HCT116 (cell line): ENCODE measurements at regions not wholly inside any gene's neighbourhood (a gene's known extent, or its start where the extent isn't known, plus 50 kb on each side); places are given as distances from the start of the nearest gene placed in this dataset.

ENCODE experiments used
- ATAC-seq: fragments of 200-7000 bp; cut with Tn5 transposase; 2 replicates; pipeline ENCODE4 v1.9.1; 2020; ENCODE audit warnings: mild to moderate bottlenecking, moderate library complexity
- BruUV-seq: library from RNA; stranded (reverse); fragments of 400-500 nt; replicated peaks from 2 replicates; lab custom pipeline; 2021; lab: Mats Ljungman, UMichigan
- CTCF ChIA-PET: fragments of 300-600 bp; sonication (Branson Sonifier 250); formaldehyde crosslinking; loops from one replicate; lab custom pipeline; 2021; ENCODE audit warnings: antibody characterized with exemption; lab: Charles Lee
- POLR2A ChIA-PET: fragments of 300-600, 350-600 bp; sonication (Branson Sonifier 250); formaldehyde crosslinking; loops from one replicate; lab custom pipeline; 2021; ENCODE audit warnings: antibody characterized with exemption; lab: Charles Lee
- RAD21 ChIA-PET, 2 experiments: fragments of 300-600 bp; sonication (Branson Sonifier 250); formaldehyde crosslinking; loops; one replicate each; lab custom pipeline; 2023; ENCODE audit warnings: low total read pairs in 2 of 2; ENCODE audit not compliant: uncharacterized antibody in 2 of 2, unreplicated experiment in 2 of 2, low non-redundant PET in 1 of 2; lab: Charles Lee
- DNase-seq: peaks from one replicate; pipeline ENCODE4 v3.0.0-alpha.2; 2010; ENCODE audit warnings: low read depth, low spot score
- H2AFZ ChIP-seq: fragments of 200-600 bp; shearing (Covaris generic), sonication (generic); 2 replicates; pipeline ENCODE4 v1.6.1; 2017; ENCODE audit warnings: low read depth, mixed run types, mixed read lengths, antibody characterized with exemption, low read length; ENCODE audit not compliant: poor library complexity, severe bottlenecking
- H3K27ac ChIP-seq: 2 replicates; pipeline ENCODE4 v1.5.1; 2012; ENCODE audit warnings: low read depth, low read length
- H3K27me3 ChIP-seq: fragments of 200-600 bp; sonication (generic); 2 replicates; pipeline ENCODE4 v1.6.1; 2016; ENCODE audit warnings: mixed run types, low read length, mixed read lengths; ENCODE audit not compliant: insufficient read depth
- H3K36me3 ChIP-seq, 2 experiments: fragments of 200-500 bp in 1 of 2; fragments of 200-600 bp in 1 of 2; sonication (Bioruptor generic) in 1 of 2; sonication (generic) in 1 of 2; 2 replicates each; pipeline versions ENCODE4 v1.5.1 to v1.6.1; 2014 to 2016; ENCODE audit warnings: low read length in 2 of 2, inconsistent platforms in 1 of 2, mixed read lengths in 1 of 2, mixed run types in 1 of 2; ENCODE audit not compliant: insufficient read depth in 2 of 2, control insufficient read depth in 1 of 2
- H3K4me1 ChIP-seq, 2 experiments: fragments of 200-600 bp in 1 of 2; sonication (generic) in 1 of 2; 2 replicates each; pipeline versions ENCODE4 v1.5.1 to v1.6.1; 2012 to 2017; ENCODE audit warnings: low read length in 2 of 2, inconsistent platforms in 1 of 2, mild to moderate bottlenecking in 1 of 2, mixed read lengths in 1 of 2, mixed run types in 1 of 2, moderate library complexity in 1 of 2; ENCODE audit not compliant: insufficient read depth in 2 of 2, control insufficient read depth in 1 of 2
- H3K4me2 ChIP-seq: fragments of 200-600 bp; sonication (generic); 2 replicates; pipeline ENCODE4 v1.6.1; 2017; ENCODE audit warnings: mixed run types, low read length, mixed read lengths
- H3K4me3 ChIP-seq, 2 experiments: fragments of 200-600 bp in 1 of 2; sonication (generic) in 1 of 2; replicated peaks in 1 of 2; 2 replicates each; pipeline ENCODE4 v1.5.1; 2011 to 2016; ENCODE audit warnings: low read length in 2 of 2, control low read depth in 1 of 2, low read depth in 1 of 2, mild to moderate bottlenecking in 1 of 2, mixed read lengths in 1 of 2, mixed run types in 1 of 2
- H3K79me2 ChIP-seq: fragments of 200-600 bp; sonication (generic); 2 replicates; pipeline ENCODE4 v1.6.1; 2017; ENCODE audit warnings: mild to moderate bottlenecking, mixed run types, low read length, moderate library complexity, mixed read lengths; ENCODE audit not compliant: insufficient read depth
- H3K9ac ChIP-seq: fragments of 200-600 bp; sonication (generic); 2 replicates; pipeline ENCODE4 v1.6.1; 2016; ENCODE audit warnings: low read length, mixed read lengths
- H3K9me2 ChIP-seq: fragments of 200-600 bp; sonication (generic), shearing (Covaris generic); 2 replicates; pipeline ENCODE4 v1.6.1; 2017; ENCODE audit warnings: mixed run types, mild to moderate bottlenecking, moderate library complexity; ENCODE audit not compliant: insufficient read depth
- H3K9me3 ChIP-seq, 2 experiments: fragments of 200-500 bp in 1 of 2; fragments of 200-600 bp in 1 of 2; sonication (Bioruptor generic) in 1 of 2; sonication (generic) in 1 of 2; 2 replicates each; pipeline ENCODE4 v1.6.1; 2014 to 2017; ENCODE audit warnings: low read length in 2 of 2, mixed read lengths in 2 of 2, inconsistent platforms in 1 of 2, low read depth in 1 of 2, mild to moderate bottlenecking in 1 of 2, mixed run types in 1 of 2, moderate library complexity in 1 of 2; ENCODE audit not compliant: control insufficient read depth in 1 of 2, insufficient read depth in 1 of 2
- H4K20me1 ChIP-seq: fragments of 200-600 bp; sonication (generic), shearing (Covaris generic); 2 replicates; pipeline ENCODE4 v1.6.1; 2017; ENCODE audit warnings: mixed run types, mild to moderate bottlenecking, moderate library complexity; ENCODE audit not compliant: insufficient read depth
- EZH2 ChIP-seq: fragments of 200-600 bp; sonication (generic); IDR thresholded peaks from 2 replicates; pipeline ENCODE4 v1.6.1; 2017; ENCODE audit warnings: antibody characterized with exemption, mixed run types
- EZH2phosphoT487 ChIP-seq: fragments of 200-600 bp; IDR thresholded peaks from 2 replicates; pipeline ENCODE4 v1.6.1; 2018; ENCODE audit warnings: antibody characterized with exemption, borderline replicate concordance
- POLR2A ChIP-seq: IDR thresholded peaks from 2 replicates; pipeline ENCODE4 v1.7.0; 2011; ENCODE audit warnings: borderline replicate concordance; ENCODE audit not compliant: insufficient read depth, insufficient read length; ENCODE audit errors: extremely low read depth
- POLR2AphosphoS5 ChIP-seq: IDR thresholded peaks from 2 replicates; pipeline ENCODE4 v1.6.1; 2011; ENCODE audit warnings: mild to moderate bottlenecking, low read depth, low read length, moderate library complexity
- SRF ChIP-seq: IDR thresholded peaks from 2 replicates; pipeline ENCODE4 v1.6.1; 2012; ENCODE audit warnings: low read depth
- TCF7L2 ChIP-seq: IDR thresholded peaks from 2 replicates; pipeline ENCODE4 v1.7.0; 2011; ENCODE audit warnings: borderline replicate concordance, inconsistent platforms; ENCODE audit not compliant: insufficient read depth, insufficient read length; ENCODE audit errors: extremely low read depth
- YY1 ChIP-seq: IDR thresholded peaks from 2 replicates; pipeline ENCODE4 v1.6.1; 2011; ENCODE audit warnings: low read length, low read depth, moderate library complexity, mild to moderate bottlenecking; ENCODE audit not compliant: insufficient replicate concordance; ENCODE audit errors: extremely low read depth
- ZFX ChIP-seq: fragments of 450-650 bp; IDR thresholded peaks from 2 replicates; pipeline ENCODE4 v1.6.1; 2017
- intact Hi-C: fragments of 100-400 bp; cut with micrococcal nuclease; formaldehyde crosslinking; loops from 2 replicates; pipeline ENCODE4 v1.10.0; 2022
- TF ChIP-seq, protein P1 (sequence below): IDR thresholded peaks from 2 replicates; pipeline ENCODE4 v1.6.1; 2012; ENCODE audit warnings: low read depth
- TF ChIP-seq, protein P2 (sequence below): IDR thresholded peaks from 2 replicates; pipeline ENCODE4 v1.6.1; 2012
- TF ChIP-seq, protein P3 (sequence below): IDR thresholded peaks from 2 replicates; pipeline ENCODE4 v1.6.1; 2011; ENCODE audit warnings: mild to moderate bottlenecking, low read length, moderate library complexity; ENCODE audit not compliant: insufficient replicate concordance; ENCODE audit errors: extremely low read depth

- TF ChIP-seq, protein P1, sequence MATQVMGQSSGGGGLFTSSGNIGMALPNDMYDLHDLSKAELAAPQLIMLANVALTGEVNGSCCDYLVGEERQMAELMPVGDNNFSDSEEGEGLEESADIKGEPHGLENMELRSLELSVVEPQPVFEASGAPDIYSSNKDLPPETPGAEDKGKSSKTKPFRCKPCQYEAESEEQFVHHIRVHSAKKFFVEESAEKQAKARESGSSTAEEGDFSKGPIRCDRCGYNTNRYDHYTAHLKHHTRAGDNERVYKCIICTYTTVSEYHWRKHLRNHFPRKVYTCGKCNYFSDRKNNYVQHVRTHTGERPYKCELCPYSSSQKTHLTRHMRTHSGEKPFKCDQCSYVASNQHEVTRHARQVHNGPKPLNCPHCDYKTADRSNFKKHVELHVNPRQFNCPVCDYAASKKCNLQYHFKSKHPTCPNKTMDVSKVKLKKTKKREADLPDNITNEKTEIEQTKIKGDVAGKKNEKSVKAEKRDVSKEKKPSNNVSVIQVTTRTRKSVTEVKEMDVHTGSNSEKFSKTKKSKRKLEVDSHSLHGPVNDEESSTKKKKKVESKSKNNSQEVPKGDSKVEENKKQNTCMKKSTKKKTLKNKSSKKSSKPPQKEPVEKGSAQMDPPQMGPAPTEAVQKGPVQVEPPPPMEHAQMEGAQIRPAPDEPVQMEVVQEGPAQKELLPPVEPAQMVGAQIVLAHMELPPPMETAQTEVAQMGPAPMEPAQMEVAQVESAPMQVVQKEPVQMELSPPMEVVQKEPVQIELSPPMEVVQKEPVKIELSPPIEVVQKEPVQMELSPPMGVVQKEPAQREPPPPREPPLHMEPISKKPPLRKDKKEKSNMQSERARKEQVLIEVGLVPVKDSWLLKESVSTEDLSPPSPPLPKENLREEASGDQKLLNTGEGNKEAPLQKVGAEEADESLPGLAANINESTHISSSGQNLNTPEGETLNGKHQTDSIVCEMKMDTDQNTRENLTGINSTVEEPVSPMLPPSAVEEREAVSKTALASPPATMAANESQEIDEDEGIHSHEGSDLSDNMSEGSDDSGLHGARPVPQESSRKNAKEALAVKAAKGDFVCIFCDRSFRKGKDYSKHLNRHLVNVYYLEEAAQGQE: no peak
- no peak for TF ChIP-seq POLR2A
- no peak for TF ChIP-seq EZH2phosphoT487
- no peak for TF ChIP-seq ZFX
Observed at GRCh38 chr6:117142142-117142541, 123.2 kb upstream of the VGLL2 start (continued).

DNA sequence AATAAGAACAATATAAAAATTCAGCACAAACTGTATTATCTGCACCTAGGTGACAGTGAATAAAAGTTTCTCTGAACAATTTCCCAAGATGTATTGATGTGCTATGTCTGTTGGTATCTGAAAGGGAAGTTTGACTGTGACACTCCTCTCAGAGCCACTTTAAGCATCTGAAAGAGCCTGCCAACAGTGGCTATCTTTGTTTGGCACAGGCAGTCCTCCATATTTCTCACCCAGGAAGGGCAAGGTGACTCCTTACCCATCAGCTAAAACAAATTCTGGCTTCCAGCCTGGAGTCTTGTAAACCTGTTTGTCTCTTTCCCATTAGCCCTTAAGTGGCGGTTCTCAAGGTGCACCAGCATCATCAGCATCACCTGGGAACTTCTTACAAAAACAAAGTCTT is 122.4 kb upstream of the VGLL2 start:
- Histone ChIP-seq H3K9ac (no peak overlapping the region), H3K4me2 (no peak overlapping the region), H3K27me3 (no peaks in the 10 kb centered on the region), H3K36me3 (no peaks in the 10 kb centered on the region), H2AFZ (no peak overlapping the region), H3K9me2 (no peaks in the 10 kb centered on the region), H3K27ac (no peak overlapping the region), H3K4me1 (no peaks in the 10 kb centered on the region), H4K20me1 (no peaks in the 10 kb centered on the region), H3K79me2 (no peaks in the 10 kb centered on the region), H3K4me3 (no peak overlapping the region), H3K9me3 (no peaks in the 10 kb centered on the region)
- no peak for ATAC-seq
- BruUV-seq: no TSS peak
- TF ChIP-seq EZH2: no peak
- no peak for DNase-seq
- RAD21 ChIA-PET: no interaction called here
- intact Hi-C loops: no loop called here
- POLR2A ChIA-PET: no interaction called here
- CTCF ChIA-PET: no interaction called here

- ChIA-PET POLR2A (no interaction called here), RAD21 (no interaction called here), CTCF (no interaction called here)
- H3K4me1 ChIP-seq: no peaks in the 10 kb centered on the region
- no peaks in the 10 kb centered on the region for H3K36me3 ChIP-seq
- H3K9ac ChIP-seq: no peak overlapping the region
- no peak for ATAC-seq
- H3K9me3 ChIP-seq: no peaks in the 10 kb centered on the region
- DNase-seq: no peak
- H3K4me3 ChIP-seq: no peak overlapping the region
- intact Hi-C loops: no loop called here
- H3K9me2 ChIP-seq: no peaks in the 10 kb centered on the region
- H4K20me1 ChIP-seq: no peaks in the 10 kb centered on the region
- H3K27ac ChIP-seq: no peak overlapping the region
- BruUV-seq: no TSS peak
- H3K27me3 ChIP-seq: no peaks in the 10 kb centered on the region
- no peak overlapping the region for H2AFZ ChIP-seq
- no peak overlapping the region for H3K4me2 ChIP-seq
- no peaks in the 10 kb centered on the region for H3K79me2 ChIP-seq
- TF ChIP-seq POLR2A (no peak), POLR2AphosphoS5 (no peak), TCF7L2 (no peak), EZH2phosphoT487 (no peak), EZH2 (no peak), YY1 (no peak), SRF (no peak)
- TF ChIP-seq, protein P2, sequence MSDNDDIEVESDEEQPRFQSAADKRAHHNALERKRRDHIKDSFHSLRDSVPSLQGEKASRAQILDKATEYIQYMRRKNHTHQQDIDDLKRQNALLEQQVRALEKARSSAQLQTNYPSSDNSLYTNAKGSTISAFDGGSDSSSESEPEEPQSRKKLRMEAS: no peak
- TF ChIP-seq, protein P3, sequence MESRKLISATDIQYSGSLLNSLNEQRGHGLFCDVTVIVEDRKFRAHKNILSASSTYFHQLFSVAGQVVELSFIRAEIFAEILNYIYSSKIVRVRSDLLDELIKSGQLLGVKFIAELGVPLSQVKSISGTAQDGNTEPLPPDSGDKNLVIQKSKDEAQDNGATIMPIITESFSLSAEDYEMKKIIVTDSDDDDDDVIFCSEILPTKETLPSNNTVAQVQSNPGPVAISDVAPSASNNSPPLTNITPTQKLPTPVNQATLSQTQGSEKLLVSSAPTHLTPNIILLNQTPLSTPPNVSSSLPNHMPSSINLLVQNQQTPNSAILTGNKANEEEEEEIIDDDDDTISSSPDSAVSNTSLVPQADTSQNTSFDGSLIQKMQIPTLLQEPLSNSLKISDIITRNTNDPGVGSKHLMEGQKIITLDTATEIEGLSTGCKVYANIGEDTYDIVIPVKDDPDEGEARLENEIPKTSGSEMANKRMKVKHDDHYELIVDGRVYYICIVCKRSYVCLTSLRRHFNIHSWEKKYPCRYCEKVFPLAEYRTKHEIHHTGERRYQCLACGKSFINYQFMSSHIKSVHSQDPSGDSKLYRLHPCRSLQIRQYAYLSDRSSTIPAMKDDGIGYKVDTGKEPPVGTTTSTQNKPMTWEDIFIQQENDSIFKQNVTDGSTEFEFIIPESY: no peak
Observed at GRCh38 chr6:117143647-117144046, 121.7 kb upstream of the VGLL2 start.
